Bone marrow (tissue), 2 donors: ENCODE measurements at regions not wholly inside any gene's neighbourhood (a gene's known extent, or its start where the extent isn't known, plus 50 kb on each side); places are given as distances from the start of the nearest gene placed in this dataset.

Experiments used
- DNase-seq, 2 donors: peaks; one replicate each; lab custom pipeline; 2025; lab: John Stamatoyannopoulos, UW

DNA sequence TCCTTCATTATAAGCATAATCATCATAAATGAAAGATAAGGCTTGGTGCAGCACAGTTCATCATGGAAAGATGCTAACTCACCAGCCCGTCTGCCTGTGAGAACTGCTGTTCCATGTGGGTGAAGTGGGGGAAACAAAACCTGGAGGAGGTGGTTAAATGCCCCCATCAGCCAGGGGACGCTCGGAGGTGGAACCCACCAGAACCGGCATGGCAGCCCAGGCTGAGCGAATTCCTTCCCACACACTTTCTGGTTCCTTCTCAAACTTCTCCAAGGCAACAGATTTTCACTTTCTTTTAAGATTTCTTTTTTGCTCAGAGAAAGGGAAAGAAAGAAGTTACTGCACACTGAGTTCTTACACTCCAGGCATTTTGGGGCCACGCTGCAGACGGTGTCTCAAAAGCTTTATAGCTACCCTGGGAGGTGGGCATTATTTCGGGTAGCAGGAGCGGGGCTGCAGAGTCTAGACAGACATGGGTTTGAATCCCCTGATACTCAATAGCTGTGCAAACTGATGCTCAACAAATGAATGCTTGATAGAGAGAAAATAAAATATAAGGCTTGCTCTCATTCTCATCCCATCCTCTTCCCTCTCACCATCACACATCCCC, 190.7 kb downstream of the BCL11B start:
- no peak for DNase-seq

- DNase-seq: no peak
Observed at GRCh38 chr14:99081880-99082279, 190.1 kb downstream of the BCL11B start.

GRCh38 chr14:99093532-99094517, 178.2 kb downstream of the BCL11B start:
- no peak for DNase-seq

DNA sequence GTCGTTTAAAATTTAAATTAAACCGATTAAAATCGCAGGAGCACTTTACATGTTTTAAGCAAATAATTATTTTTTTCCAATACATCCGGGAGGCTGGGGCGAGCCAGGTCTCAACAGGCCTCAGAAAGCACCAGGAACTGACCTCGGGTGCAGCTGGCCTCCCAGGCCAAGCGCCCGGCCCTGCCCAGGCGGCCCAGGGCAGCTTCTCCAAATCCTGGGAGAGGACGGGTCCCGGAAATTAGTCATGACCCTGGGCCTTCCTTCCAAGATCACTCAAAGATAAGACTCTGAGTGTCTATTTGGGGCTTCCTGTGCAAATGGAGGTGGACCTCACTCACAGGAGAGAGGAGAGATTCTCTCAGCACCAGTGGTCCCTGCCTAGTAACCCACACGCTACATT, 177.1 kb downstream of the BCL11B start:
- no peak for DNase-seq

- no peak for DNase-seq
Observed at GRCh38 chr14:99095369-99095768, 176.6 kb downstream of the BCL11B start.

DNA sequence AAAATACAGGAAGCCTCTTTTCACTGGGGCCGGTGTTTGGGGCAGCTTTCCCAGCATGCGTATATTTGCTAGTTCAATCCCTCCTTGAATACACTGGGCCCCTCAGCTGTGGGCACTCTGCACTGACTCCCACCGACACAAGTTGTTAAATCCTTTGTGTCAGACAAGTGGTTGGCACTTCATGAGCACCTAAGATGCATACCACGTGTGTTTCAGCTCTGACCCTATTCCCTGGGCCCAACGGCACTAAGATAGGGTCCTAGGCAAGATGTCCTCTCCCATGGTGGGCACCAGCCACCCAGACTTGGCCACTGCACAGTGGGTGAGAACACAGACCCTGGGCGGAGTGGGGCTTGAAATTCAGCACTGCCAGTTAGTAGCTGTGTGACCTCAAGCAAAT, 173.8 kb downstream of the BCL11B start:
- no peak for DNase-seq

- no peak for DNase-seq
Observed at GRCh38 chr14:99099051-99099787, 172.8 kb downstream of the BCL11B start.

GRCh38 chr14:99100497-99101270, 171.3 kb downstream of the BCL11B start:
- DNase-seq: no peak

- DNase-seq: no peak
Observed at GRCh38 chr14:99101855-99102461, 170.0 kb downstream of the BCL11B start.

DNA sequence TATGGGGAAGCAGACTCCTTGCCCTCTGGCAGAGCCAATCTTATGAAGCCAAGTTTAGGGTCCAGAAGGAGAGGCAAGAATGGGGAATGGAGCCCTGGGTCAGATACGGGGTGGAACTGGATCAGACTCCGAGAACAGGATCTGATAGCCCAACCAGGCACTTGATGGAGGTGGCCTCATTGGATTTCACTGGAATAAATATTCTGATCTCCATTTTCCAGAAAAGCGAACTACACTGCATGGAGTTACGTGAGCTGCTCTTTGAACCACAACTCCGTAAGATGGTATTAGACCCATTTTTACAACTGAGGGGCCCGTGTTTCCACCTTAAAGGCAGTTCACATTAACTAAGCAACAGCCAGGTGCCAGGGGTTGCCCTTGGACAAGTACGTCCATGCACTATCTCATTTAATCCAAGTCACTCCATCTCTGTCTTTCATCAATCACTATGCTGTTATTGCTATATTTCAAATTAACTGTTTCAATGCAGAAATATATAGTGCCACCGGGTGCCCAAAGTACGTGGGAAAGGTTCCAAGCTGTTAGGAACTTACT, 155.2 kb downstream of the BCL11B start:
- no peak for DNase-seq

- DNase-seq: no peak
Observed at GRCh38 chr14:99117671-99118045, 154.3 kb downstream of the BCL11B start.

DNA sequence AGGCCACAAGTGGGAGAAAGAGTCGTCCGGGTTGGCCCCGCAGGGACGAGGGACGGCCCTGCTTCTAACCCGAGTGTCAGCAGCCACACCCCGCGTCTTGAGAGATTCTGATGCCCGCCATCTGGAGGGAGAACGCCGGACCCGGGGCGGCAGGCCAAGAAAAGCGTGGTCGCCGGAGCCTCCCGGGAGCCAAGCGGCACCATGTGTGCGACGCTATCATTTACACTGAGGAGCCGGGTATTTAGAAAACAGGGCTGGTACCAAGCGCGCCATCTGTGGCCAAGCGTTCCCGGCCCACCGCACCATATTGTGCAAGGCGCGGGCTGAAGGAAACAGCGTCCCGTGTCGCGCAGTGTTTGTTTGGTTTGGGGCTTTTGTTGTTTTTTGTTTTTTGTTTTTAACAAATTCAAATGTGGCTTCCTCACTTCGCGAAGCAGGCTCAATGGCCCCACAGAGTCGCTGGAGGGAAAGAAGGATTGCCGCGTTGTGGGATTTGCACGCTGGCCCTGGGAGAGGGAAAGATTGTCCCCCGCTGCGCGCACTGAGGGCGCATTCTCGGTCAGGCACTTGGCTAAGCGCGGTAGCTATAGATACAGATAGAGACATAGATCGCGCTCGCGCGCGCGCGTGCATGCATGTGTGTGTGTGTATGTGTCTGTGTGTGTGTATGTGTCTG, 153.8 kb downstream of the BCL11B start:
- DNase-seq: no peak

GRCh38 chr14:99118946-99119345, 153.1 kb downstream of the BCL11B start:
- DNase-seq: no peak
